Mesothelial cell of epicardium (in vitro differentiated cells): ENCODE measurements at regions not wholly inside any gene's neighbourhood (a gene's known extent, or its start where the extent isn't known, plus 50 kb on each side); places are given as distances from the start of the nearest gene placed in this dataset.

Experiments
- DNase-seq, 2 experiments: peaks; one replicate each; pipeline ENCODE4 v3.0.0; 2021; ENCODE audit warnings: low spot score in 2 of 2; ENCODE audit not compliant: unreplicated experiment in 2 of 2
- H3K27ac Mint-ChIP-seq: 2 replicates; pipeline ENCODE4 v1.8.0; 2021; ENCODE audit warnings: mixed read lengths
- H3K27me3 Mint-ChIP-seq: 2 replicates; pipeline ENCODE4 v1.8.0; 2021; ENCODE audit warnings: low read depth, mixed read lengths
- H3K36me3 Mint-ChIP-seq: 2 replicates; pipeline ENCODE4 v1.8.0; 2021; ENCODE audit warnings: mixed read lengths
- H3K4me1 Mint-ChIP-seq: 2 replicates; pipeline ENCODE4 v1.8.0; 2021; ENCODE audit warnings: mixed read lengths
- H3K4me3 Mint-ChIP-seq: 2 replicates; pipeline ENCODE4 v1.8.0; 2021; ENCODE audit warnings: mild to moderate bottlenecking, moderate library complexity, mixed read lengths
- H3K9me3 Mint-ChIP-seq: 2 replicates; pipeline ENCODE4 v1.8.0; 2021; ENCODE audit warnings: mixed read lengths
- TF ChIP-seq, protein P1 (sequence below): fragments of 200-600 bp; sonication (generic); IDR thresholded peaks from one replicate; pipeline ENCODE4 v1.5.0; 2021; ENCODE audit warnings: antibody characterized with exemption; ENCODE audit not compliant: unreplicated experiment

DNA sequence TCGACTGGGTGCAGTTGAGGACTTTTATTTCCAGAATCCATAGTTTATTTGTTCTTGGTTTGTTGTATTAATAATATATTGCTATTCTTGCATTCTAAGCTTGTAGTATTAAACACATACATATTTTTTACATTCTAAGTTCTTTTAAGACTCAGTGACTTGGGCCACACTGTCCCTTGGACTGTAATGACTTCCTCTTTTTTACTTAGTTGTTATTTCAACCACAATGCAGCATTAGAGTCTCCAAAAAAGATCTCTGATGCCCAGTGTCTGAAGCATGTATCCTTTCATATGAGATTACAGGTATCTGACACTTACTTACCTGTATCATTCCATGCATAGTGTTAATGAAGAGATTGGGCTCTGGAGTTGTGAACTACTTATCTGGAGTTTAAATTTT lies 864.9 kb upstream of the PCDH20 start:
- H3K4me3 Mint-ChIP-seq, result no peak overlapping the region
- H3K9me3 Mint-ChIP-seq, result no peaks in the 10 kb centered on the region
- H3K36me3 Mint-ChIP-seq, result no peaks in the 10 kb centered on the region
- no peaks in the 10 kb centered on the region for H3K4me1 Mint-ChIP-seq
- no peak overlapping the region for H3K27ac Mint-ChIP-seq
- DNase-seq, result no peak
- H3K27me3 Mint-ChIP-seq, result no peaks in the 10 kb centered on the region
- TF ChIP-seq, protein P1, sequence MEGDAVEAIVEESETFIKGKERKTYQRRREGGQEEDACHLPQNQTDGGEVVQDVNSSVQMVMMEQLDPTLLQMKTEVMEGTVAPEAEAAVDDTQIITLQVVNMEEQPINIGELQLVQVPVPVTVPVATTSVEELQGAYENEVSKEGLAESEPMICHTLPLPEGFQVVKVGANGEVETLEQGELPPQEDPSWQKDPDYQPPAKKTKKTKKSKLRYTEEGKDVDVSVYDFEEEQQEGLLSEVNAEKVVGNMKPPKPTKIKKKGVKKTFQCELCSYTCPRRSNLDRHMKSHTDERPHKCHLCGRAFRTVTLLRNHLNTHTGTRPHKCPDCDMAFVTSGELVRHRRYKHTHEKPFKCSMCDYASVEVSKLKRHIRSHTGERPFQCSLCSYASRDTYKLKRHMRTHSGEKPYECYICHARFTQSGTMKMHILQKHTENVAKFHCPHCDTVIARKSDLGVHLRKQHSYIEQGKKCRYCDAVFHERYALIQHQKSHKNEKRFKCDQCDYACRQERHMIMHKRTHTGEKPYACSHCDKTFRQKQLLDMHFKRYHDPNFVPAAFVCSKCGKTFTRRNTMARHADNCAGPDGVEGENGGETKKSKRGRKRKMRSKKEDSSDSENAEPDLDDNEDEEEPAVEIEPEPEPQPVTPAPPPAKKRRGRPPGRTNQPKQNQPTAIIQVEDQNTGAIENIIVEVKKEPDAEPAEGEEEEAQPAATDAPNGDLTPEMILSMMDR, result no peak

- Mint-ChIP-seq H3K9me3 (peaks cover 8% of the 10 kb centered on the region), H3K27me3 (no peaks in the 10 kb centered on the region), H3K27ac (no peak overlapping the region), H3K36me3 (no peaks in the 10 kb centered on the region), H3K4me3 (no peak overlapping the region), H3K4me1 (no peaks in the 10 kb centered on the region)
- no peak for DNase-seq
- TF ChIP-seq, protein P1, result peak; percentile 29
Observed at GRCh38 chr13:62278271-62278670, 862.6 kb upstream of the PCDH20 start.

DNA sequence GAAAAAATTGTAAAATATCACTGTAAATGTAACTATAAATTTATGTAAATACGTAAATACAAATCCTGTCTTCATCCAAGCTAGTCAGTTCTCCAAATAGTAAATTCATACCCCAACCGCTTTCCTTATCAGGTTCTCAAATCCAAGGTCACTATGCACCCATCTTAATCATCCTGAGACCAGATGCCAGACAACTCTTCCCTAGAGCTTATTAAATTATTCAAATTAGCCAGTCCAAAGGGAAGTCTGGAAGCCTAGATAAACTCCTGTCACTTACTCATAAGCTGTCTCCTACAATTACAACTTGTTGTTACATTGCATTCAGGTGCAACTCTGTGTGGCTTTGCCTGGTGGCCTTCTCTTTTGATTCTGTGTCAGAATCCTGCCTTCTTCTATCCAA lies 836.1 kb upstream of the PCDH20 start:
- no peaks in the 10 kb centered on the region for H3K27me3 Mint-ChIP-seq
- H3K4me1 Mint-ChIP-seq, result peaks cover 16% of the 10 kb centered on the region
- peaks cover 9% of the 10 kb centered on the region for H3K9me3 Mint-ChIP-seq
- H3K36me3 Mint-ChIP-seq, result peaks cover 3% of the 10 kb centered on the region
- no peak overlapping the region for H3K4me3 Mint-ChIP-seq
- H3K27ac Mint-ChIP-seq, result no peak overlapping the region
- DNase-seq, result no peak
- TF ChIP-seq, protein P1, result no peak

DNA sequence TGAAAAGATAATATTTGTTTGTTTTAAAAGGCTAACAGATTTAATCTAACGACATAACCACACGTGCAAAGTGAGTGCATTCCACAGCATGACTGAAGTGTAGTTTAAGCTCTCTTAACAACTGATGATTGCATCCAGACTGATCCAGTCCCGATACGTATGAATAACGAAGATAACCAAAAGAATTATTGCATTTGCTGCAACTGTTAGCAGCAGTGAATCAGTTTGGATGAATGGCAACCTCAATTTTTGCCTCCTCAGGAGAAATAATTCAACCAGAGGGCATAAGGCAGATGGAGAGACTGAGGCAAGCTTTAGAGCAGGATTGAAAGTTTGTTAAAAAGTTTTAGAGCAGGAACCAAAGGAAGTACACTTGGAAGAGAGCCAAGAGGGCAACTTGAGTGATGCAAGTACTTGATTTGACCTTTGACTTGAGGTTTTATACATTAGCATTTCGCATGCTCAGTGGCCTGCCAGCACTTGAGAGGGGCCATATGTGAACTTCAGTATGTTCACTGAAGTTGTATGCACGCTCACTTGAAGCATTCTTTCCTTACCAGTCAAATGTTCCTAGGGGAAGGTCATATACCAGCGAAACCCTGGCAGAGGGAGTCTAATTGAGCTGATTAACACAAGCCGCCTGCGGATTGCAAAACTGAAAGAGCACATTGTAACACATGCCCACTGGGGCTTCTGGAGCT lies 835.0 kb upstream of the PCDH20 start:
- Mint-ChIP-seq H3K36me3 (peaks cover 3% of the 10 kb centered on the region), H3K9me3 (peaks cover 9% of the 10 kb centered on the region), H3K27ac (no peak overlapping the region), H3K4me1 (peaks cover 16% of the 10 kb centered on the region), H3K27me3 (no peaks in the 10 kb centered on the region), H3K4me3 (no peak overlapping the region)
- TF ChIP-seq, protein P1, result no peak
- DNase-seq, result no peak

DNA sequence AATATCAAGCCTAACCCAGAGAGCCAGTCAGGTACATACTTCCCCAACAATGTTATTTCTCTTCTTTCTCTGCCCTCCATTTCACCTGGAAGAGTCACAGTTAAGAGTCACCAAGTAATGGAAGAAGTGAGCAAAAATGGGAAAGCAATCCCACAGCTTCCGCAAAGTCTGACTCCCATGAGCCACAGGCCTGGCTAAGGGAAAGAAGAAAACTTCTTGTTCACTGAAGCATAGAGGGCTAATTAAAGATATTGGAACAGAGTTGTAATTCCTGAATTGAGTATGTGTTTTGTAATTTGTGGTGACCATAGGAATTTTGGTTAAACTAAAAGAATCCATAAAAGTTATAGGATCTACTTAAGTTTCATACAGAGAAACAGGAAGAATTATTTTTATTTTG lies 830.9 kb upstream of the PCDH20 start:
- TF ChIP-seq, protein P1, result no peak
- no peak overlapping the region for H3K4me3 Mint-ChIP-seq
- H3K27ac Mint-ChIP-seq, result no peak overlapping the region

More for the DNA sequence above, 830.9 kb upstream of the PCDH20 start:
- Mint-ChIP-seq H3K36me3 (no peaks in the 10 kb centered on the region), H3K4me1 (peaks cover 17% of the 10 kb centered on the region), H3K27me3 (no peaks in the 10 kb centered on the region), H3K9me3 (no peaks in the 10 kb centered on the region)
- DNase-seq, result no peak
